GM12878 (cell line): ENCODE measurements at regions not wholly inside any gene's neighbourhood (a gene's known extent, or its start where the extent isn't known, plus 50 kb on each side); places are given as distances from the start of the nearest gene placed in this dataset.

Experiments used
- CREB1 ChIP-seq: IDR thresholded peaks from 2 replicates; pipeline ENCODE4 v1.6.1; 2012; ENCODE audit warnings: low read depth, mild to moderate bottlenecking, inconsistent platforms
- ETV6 ChIP-seq, 2 experiments: fragments of 450-650 bp in 1 of 2; IDR thresholded peaks in 1 of 2; conservative IDR thresholded peaks in 1 of 2; 2 replicates each; pipeline ENCODE4 v1.6.1; 2014; ENCODE audit warnings: antibody characterized with exemption in 1 of 2, borderline replicate concordance in 1 of 2, low read depth in 1 of 2, mild to moderate bottlenecking in 1 of 2, moderate library complexity in 1 of 2
- FOS ChIP-seq: IDR thresholded peaks from 3 replicates; pipeline ENCODE4 v1.6.1; 2011; ENCODE audit warnings: borderline replicate concordance; ENCODE audit not compliant: insufficient read length; ENCODE audit errors: extremely low read depth
- KAT2A ChIP-seq: conservative IDR thresholded peaks from 2 replicates; pipeline ENCODE4 v1.6.1; 2011; ENCODE audit warnings: low read depth, low read length; ENCODE audit not compliant: control insufficient read depth
- NRF1 ChIP-seq: conservative IDR thresholded peaks from 2 replicates; pipeline ENCODE4 v1.6.1; 2011; ENCODE audit warnings: mild to moderate bottlenecking, low read depth, low read length, improper control_type of control experiment
- SMC3 ChIP-seq: IDR thresholded peaks from 2 replicates; pipeline ENCODE4 v1.6.1; 2011; ENCODE audit warnings: low read length, improper control_type of control experiment, borderline replicate concordance
- SP1 ChIP-seq: IDR thresholded peaks from one replicate; pipeline ENCODE4 v1.6.1; 2011; ENCODE audit warnings: low read depth, low read length
- USF2 ChIP-seq: IDR thresholded peaks from 2 replicates; pipeline ENCODE4 v1.6.1; 2011; ENCODE audit warnings: low read depth, low read length, improper control_type of control experiment, borderline replicate concordance
- ZBTB11 ChIP-seq: fragments of 450-650 bp; formaldehyde crosslinking; IDR thresholded peaks from 2 replicates; pipeline ENCODE4 v1.5.0; 2022; ENCODE audit warnings: mild to moderate bottlenecking, missing genetic modification characterization

- TF ChIP-seq ETV6 (conservative IDR thresholded peaks at IDR 0.05 in 1 of 2, IDR thresholded peaks at IDR 0.05 in 1 of 2; ENCODE audit: borderline replicate concordance in 1 of 2, low read depth in 1 of 2): no peak
- no peak for TF ChIP-seq CREB1
- no peak for TF ChIP-seq USF2
- TF ChIP-seq SMC3: no peak
- TF ChIP-seq NRF1: no peak
- no peak for TF ChIP-seq KAT2A
- TF ChIP-seq FOS: no peak
- TF ChIP-seq ZBTB11 (CRISPR knock-in tag): no peak
- TF ChIP-seq SP1: no peak
Measured at GRCh38 chr3:152192936-152193672, 75.6 kb upstream of the MBNL1 start (continued).
